ENCODE measurements at regions not wholly inside any gene's neighbourhood (a gene's known extent, or its start where the extent isn't known, plus 50 kb on each side); places are given as distances from the start of the nearest gene placed in this dataset.

GRCh38 chr11:120044011-120044675, 93.8 kb downstream of the TRIM29 start:
- Histone ChIP-seq H3K27ac (ENCODE audit: low read length) (no peak overlapping the region), H3K36me3 (ENCODE audit: control insufficient read depth in 1 of 2, insufficient read depth in 2 of 2, low read length in 2 of 2) (no peaks in the 10 kb centered on the region), H3K27me3 (ENCODE audit: low read depth, low read length) (no peaks in the 10 kb centered on the region), H3K4me1 (ENCODE audit: control insufficient read depth in 1 of 2, insufficient read depth in 2 of 2, low read length in 2 of 2) (no peaks in the 10 kb centered on the region), H3K4me3 (ENCODE audit: low read depth in 1 of 2, low read length in 2 of 2) (no peak overlapping the region), H3K9me3 (ENCODE audit: control insufficient read depth in 1 of 2, low read length in 2 of 2) (peaks cover 0 to 9% of the 10 kb centered on the region in 2 donors)

DNA sequence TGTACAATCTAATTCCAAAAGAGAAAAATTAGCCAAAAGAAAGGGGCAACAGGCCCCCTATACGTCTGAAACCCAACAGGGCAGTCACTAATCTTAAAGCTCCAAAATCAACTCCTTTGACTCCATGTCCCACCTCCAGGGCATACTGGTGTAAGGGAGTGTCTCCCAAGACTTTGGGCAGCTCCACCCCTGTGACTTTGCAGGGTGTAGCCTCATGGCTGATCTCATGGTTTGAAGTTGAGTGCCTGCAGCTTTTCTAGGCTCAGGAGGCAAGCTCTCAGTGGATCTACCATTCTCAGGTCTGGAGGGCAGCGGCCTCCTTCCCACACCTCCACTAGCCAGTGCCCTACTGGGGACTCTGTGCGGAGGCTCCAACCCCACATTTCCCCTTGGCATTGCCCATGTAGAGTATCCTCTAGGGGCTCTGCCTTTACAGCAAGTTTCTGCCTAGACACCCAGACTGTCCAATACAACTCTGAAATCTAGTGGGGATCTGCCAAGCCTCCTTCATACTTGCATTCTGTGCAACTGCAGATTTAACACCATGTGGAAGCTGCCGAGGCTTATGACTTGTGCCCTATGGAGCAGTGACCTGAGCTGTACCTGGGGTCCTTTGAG, 94.5 kb downstream of the TRIM29 start:
- no peaks in the 10 kb centered on the region for H3K4me1 ChIP-seq (ENCODE audit: control insufficient read depth in 1 of 2, insufficient read depth in 2 of 2, low read length in 2 of 2)
- H3K27ac ChIP-seq (ENCODE audit: low read length), result no peak overlapping the region
- H3K4me3 ChIP-seq (ENCODE audit: low read depth in 1 of 2, low read length in 2 of 2), result no peak overlapping the region
- no peaks in the 10 kb centered on the region for H3K27me3 ChIP-seq (ENCODE audit: low read depth, low read length)
- H3K9me3 ChIP-seq (ENCODE audit: control insufficient read depth in 1 of 2, low read length in 2 of 2), result peaks cover 0 to 9% of the 10 kb centered on the region in 2 donors
- no peaks in the 10 kb centered on the region for H3K36me3 ChIP-seq (ENCODE audit: control insufficient read depth in 1 of 2, insufficient read depth in 2 of 2, low read length in 2 of 2)

DNA sequence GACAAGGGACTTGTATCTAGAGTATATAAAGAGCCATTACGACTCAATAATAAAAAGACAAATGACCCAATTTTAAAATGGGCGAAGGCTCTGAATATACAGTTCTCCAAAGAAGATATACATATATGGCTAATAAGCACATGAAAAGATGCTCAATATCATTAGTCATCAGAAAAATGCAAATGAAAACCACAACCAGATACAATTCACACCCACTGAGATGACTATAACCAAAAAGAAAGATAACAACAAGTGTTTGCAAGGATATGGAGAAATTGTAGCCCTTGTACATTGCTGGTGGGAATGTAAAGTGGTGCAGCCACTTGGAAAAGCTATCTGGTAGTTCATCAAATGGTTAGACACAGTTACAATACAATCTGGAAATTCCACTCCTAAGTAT, 96.3 kb downstream of the TRIM29 start:
- Histone ChIP-seq H3K27ac (ENCODE audit: low read length) (no peak overlapping the region), H3K4me1 (ENCODE audit: control insufficient read depth in 1 of 2, insufficient read depth in 2 of 2, low read length in 2 of 2) (no peaks in the 10 kb centered on the region), H3K36me3 (ENCODE audit: control insufficient read depth in 1 of 2, insufficient read depth in 2 of 2, low read length in 2 of 2) (no peaks in the 10 kb centered on the region), H3K27me3 (ENCODE audit: low read depth, low read length) (no peaks in the 10 kb centered on the region), H3K4me3 (ENCODE audit: low read depth in 1 of 2, low read length in 2 of 2) (no peak overlapping the region), H3K9me3 (ENCODE audit: control insufficient read depth in 1 of 2, low read length in 2 of 2) (peaks cover 0 to 4% of the 10 kb centered on the region in 2 donors)

DNA sequence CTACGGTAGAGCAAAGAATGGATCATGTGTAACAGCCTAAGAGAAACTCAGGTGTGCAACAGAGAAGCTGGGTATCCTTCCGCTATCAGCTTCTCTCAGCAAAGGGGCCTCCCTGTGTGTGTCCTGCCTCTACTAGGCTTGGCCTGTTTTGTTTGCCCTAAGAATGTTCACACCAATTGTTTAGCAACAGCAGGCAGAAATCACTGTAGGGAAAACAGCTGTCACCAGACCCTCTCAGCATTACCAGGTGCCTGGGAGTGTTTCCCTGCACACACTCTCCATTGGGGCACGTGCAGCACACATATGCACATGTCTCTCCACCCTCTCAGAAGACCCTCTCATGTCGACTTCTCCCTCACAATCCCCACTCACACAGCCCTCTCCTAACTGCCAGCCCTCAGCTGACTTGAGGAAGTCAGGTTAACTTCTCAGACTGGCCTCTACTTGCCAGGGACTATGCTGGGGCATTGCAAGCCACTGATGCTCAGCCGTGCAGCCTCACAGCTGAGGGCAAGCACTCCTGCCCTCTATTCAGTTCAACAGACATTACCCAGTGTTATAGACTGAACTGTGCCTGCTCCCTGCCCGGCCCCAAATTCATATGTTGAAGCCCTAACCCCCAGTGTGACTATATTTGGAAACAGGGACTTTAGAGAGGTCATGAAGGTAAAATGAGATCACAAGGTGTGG, 97.6 kb downstream of the TRIM29 start:
- Histone ChIP-seq H3K36me3 (ENCODE audit: control insufficient read depth in 1 of 2, insufficient read depth in 2 of 2, low read length in 2 of 2) (no peaks in the 10 kb centered on the region), H3K27ac (ENCODE audit: low read length) (no peak overlapping the region), H3K27me3 (ENCODE audit: low read depth, low read length) (no peaks in the 10 kb centered on the region), H3K4me1 (ENCODE audit: control insufficient read depth in 1 of 2, insufficient read depth in 2 of 2, low read length in 2 of 2) (no peaks in the 10 kb centered on the region), H3K9me3 (ENCODE audit: control insufficient read depth in 1 of 2, low read length in 2 of 2) (peaks cover 0 to 11% of the 10 kb centered on the region in 2 donors), H3K4me3 (ENCODE audit: low read depth in 1 of 2, low read length in 2 of 2) (no peak overlapping the region)

DNA sequence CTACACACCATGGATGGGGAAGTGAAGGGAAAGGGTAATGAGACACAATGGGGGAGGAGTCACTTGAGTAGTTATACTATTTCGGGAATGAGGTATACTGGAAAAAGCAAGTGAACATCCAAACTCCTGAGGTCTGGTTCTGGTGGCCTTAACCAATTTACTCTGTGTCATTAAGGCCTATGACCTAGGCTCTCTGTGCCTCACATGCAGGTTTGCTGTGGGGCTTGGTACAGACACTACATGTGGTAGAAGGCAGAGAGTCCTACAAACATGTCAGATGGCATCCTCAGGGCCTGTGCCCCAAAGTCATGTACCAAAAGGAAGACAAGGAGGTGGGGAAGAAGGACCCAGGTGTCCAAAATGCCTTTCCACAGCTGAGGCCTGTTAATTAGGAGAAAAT, 98.9 kb downstream of the TRIM29 start:
- no peaks in the 10 kb centered on the region for H3K27me3 ChIP-seq (ENCODE audit: low read depth, low read length)
- no peaks in the 10 kb centered on the region for H3K36me3 ChIP-seq (ENCODE audit: control insufficient read depth in 1 of 2, insufficient read depth in 2 of 2, low read length in 2 of 2)
- no peaks in the 10 kb centered on the region for H3K4me1 ChIP-seq (ENCODE audit: control insufficient read depth in 1 of 2, insufficient read depth in 2 of 2, low read length in 2 of 2)
- no peak overlapping the region for H3K4me3 ChIP-seq (ENCODE audit: low read depth in 1 of 2, low read length in 2 of 2)
- H3K27ac ChIP-seq (ENCODE audit: low read length), result no peak overlapping the region
- H3K9me3 ChIP-seq (ENCODE audit: control insufficient read depth in 1 of 2, low read length in 2 of 2), result peaks cover 0 to 11% of the 10 kb centered on the region in 2 donors

- peaks cover 0 to 11% of the 10 kb centered on the region in 2 donors for H3K9me3 ChIP-seq (ENCODE audit: control insufficient read depth in 1 of 2, low read length in 2 of 2)
- no peak overlapping the region for H3K27ac ChIP-seq (ENCODE audit: low read length)
- H3K4me1 ChIP-seq (ENCODE audit: control insufficient read depth in 1 of 2, insufficient read depth in 2 of 2, low read length in 2 of 2), result no peaks in the 10 kb centered on the region
- H3K4me3 ChIP-seq (ENCODE audit: low read depth in 1 of 2, low read length in 2 of 2), result no peak overlapping the region
- H3K27me3 ChIP-seq (ENCODE audit: low read depth, low read length), result no peaks in the 10 kb centered on the region
- no peaks in the 10 kb centered on the region for H3K36me3 ChIP-seq (ENCODE audit: control insufficient read depth in 1 of 2, insufficient read depth in 2 of 2, low read length in 2 of 2)
These were observed 100.8 kb downstream of the TRIM29 start for GRCh38 chr11:120037111-120037510.

GRCh38 chr11:120035756-120036155, 102.2 kb downstream of the TRIM29 start:
- Histone ChIP-seq H3K9me3 (ENCODE audit: control insufficient read depth in 1 of 2, low read length in 2 of 2) (peaks cover 0 to 11% of the 10 kb centered on the region in 2 donors), H3K36me3 (ENCODE audit: control insufficient read depth in 1 of 2, insufficient read depth in 2 of 2, low read length in 2 of 2) (no peaks in the 10 kb centered on the region), H3K4me3 (ENCODE audit: low read depth in 1 of 2, low read length in 2 of 2) (no peak overlapping the region), H3K27ac (ENCODE audit: low read length) (no peak overlapping the region), H3K27me3 (ENCODE audit: low read depth, low read length) (no peaks in the 10 kb centered on the region), H3K4me1 (ENCODE audit: control insufficient read depth in 1 of 2, insufficient read depth in 2 of 2, low read length in 2 of 2) (no peaks in the 10 kb centered on the region)

GRCh38 chr11:120034881-120035630, 102.9 kb downstream of the TRIM29 start:
- H3K9me3 ChIP-seq (ENCODE audit: control insufficient read depth in 1 of 2, low read length in 2 of 2), result peaks cover 0 to 11% of the 10 kb centered on the region in 2 donors
- no peaks in the 10 kb centered on the region for H3K4me1 ChIP-seq (ENCODE audit: control insufficient read depth in 1 of 2, insufficient read depth in 2 of 2, low read length in 2 of 2)
- no peak overlapping the region for H3K27ac ChIP-seq (ENCODE audit: low read length)
- no peak overlapping the region for H3K4me3 ChIP-seq (ENCODE audit: low read depth in 1 of 2, low read length in 2 of 2)
- no peaks in the 10 kb centered on the region for H3K36me3 ChIP-seq (ENCODE audit: control insufficient read depth in 1 of 2, insufficient read depth in 2 of 2, low read length in 2 of 2)
- H3K27me3 ChIP-seq (ENCODE audit: low read depth, low read length), result no peaks in the 10 kb centered on the region

DNA sequence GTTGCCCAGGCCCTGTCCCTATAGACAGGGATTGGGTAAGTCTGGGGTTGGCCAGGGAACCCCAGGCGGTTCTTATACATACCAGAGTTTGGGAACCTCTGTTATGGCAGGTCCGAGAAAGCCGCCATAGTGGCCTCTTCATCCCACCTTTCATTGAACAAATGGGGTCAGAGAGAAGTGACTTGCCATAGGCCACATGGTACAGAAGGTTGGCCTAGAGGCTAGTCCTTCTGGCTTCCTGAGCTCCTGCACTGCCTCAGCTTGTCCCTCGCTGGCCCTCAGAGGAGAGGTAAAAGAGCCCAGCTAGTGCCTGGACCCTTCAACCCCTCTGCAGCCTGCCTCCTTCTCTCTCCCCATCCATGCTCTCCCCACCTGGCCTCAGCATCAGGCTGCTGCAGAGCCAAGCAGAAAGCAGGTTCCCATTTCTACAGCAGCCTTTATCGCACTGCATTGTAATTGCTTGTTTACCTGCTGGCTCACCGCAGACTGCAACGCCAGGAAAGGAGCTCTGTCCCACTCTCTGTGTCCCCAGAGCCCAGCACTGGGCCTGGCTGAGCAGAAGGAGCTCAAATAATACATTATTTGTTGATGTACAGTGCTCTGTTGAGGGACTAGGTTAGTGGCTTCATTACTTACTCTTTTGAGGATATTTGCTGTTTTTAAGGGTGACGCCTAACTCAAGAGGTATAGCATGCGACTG, 103.6 kb downstream of the TRIM29 start:
- Histone ChIP-seq H3K36me3 (ENCODE audit: control insufficient read depth in 1 of 2, insufficient read depth in 2 of 2, low read length in 2 of 2) (no peaks in the 10 kb centered on the region), H3K27me3 (ENCODE audit: low read depth, low read length) (no peaks in the 10 kb centered on the region), H3K27ac (ENCODE audit: low read length) (no peak overlapping the region), H3K4me1 (ENCODE audit: control insufficient read depth in 1 of 2, insufficient read depth in 2 of 2, low read length in 2 of 2) (no peaks in the 10 kb centered on the region), H3K9me3 (ENCODE audit: control insufficient read depth in 1 of 2, low read length in 2 of 2) (peaks cover 0 to 11% of the 10 kb centered on the region in 2 donors), H3K4me3 (ENCODE audit: low read depth in 1 of 2, low read length in 2 of 2) (no peak overlapping the region)

- no peak overlapping the region for H3K4me3 ChIP-seq (ENCODE audit: low read depth in 1 of 2, low read length in 2 of 2)
- no peaks in the 10 kb centered on the region for H3K36me3 ChIP-seq (ENCODE audit: control insufficient read depth in 1 of 2, insufficient read depth in 2 of 2, low read length in 2 of 2)
- H3K4me1 ChIP-seq (ENCODE audit: control insufficient read depth in 1 of 2, insufficient read depth in 2 of 2, low read length in 2 of 2), result no peaks in the 10 kb centered on the region
- no peaks in the 10 kb centered on the region for H3K27me3 ChIP-seq (ENCODE audit: low read depth, low read length)
- H3K9me3 ChIP-seq (ENCODE audit: control insufficient read depth in 1 of 2, low read length in 2 of 2), result peaks cover 0 to 11% of the 10 kb centered on the region in 2 donors
- no peak overlapping the region for H3K27ac ChIP-seq (ENCODE audit: low read length)
These were observed 105.0 kb downstream of the TRIM29 start for GRCh38 chr11:120032766-120033390.
